Osteoblast (primary cell): ENCODE measurements at regions not wholly inside any gene's neighbourhood (a gene's known extent, or its start where the extent isn't known, plus 50 kb on each side); places are given as distances from the start of the nearest gene placed in this dataset.

Experiments
- DNase-seq: peaks from one replicate; pipeline ENCODE4 v3.0.0; 2011; ENCODE audit warnings: low spot score, mixed read lengths; ENCODE audit not compliant: insufficient read length; ENCODE audit errors: missing footprints
- H2AFZ ChIP-seq: 2 replicates; pipeline ENCODE4 v1.6.0; 2011; ENCODE audit warnings: mild to moderate bottlenecking, low read length
- H3K27ac ChIP-seq: 2 replicates; pipeline ENCODE4 v1.5.1; 2011; ENCODE audit warnings: mild to moderate bottlenecking, low read depth, low read length, moderate library complexity
- H3K27me3 ChIP-seq: 2 replicates; pipeline ENCODE4 v1.6.0; 2012; ENCODE audit warnings: mild to moderate bottlenecking, control low read depth, inconsistent platforms, low read length, moderate library complexity; ENCODE audit not compliant: insufficient read depth
- H3K36me3 ChIP-seq: 2 replicates; pipeline ENCODE4 v1.5.1; 2011; ENCODE audit warnings: mild to moderate bottlenecking, low read length, control low read depth, moderate library complexity; ENCODE audit not compliant: insufficient read depth
- H3K4me1 ChIP-seq: 2 replicates; pipeline ENCODE4 v1.5.1; 2011; ENCODE audit warnings: mild to moderate bottlenecking, low read length, control low read depth, moderate library complexity; ENCODE audit not compliant: insufficient read depth
- H3K4me2 ChIP-seq: 2 replicates; pipeline ENCODE4 v1.6.0; 2011; ENCODE audit warnings: mild to moderate bottlenecking, low read length; ENCODE audit not compliant: insufficient read depth
- H3K4me3 ChIP-seq: fragments of 200-600 bp; sonication (generic); 3 replicates; pipeline ENCODE4 v1.5.1; 2012; ENCODE audit warnings: mild to moderate bottlenecking, low read length, inconsistent platforms; ENCODE audit not compliant: insufficient read depth
- H3K79me2 ChIP-seq: 2 replicates; pipeline ENCODE4 v1.6.0; 2012; ENCODE audit warnings: mild to moderate bottlenecking, low read length, control low read depth, inconsistent platforms; ENCODE audit not compliant: insufficient read depth
- H3K9me3 ChIP-seq: 2 replicates; pipeline ENCODE4 v1.5.1; 2011; ENCODE audit warnings: low read depth, low read length, control low read depth
- H4K20me1 ChIP-seq: 2 replicates; pipeline ENCODE4 v1.6.0; 2012; ENCODE audit warnings: mild to moderate bottlenecking, low read length, control low read depth; ENCODE audit not compliant: insufficient read depth
- CTCF ChIP-seq: IDR thresholded peaks from 2 replicates; pipeline ENCODE4 v1.5.1; 2011; ENCODE audit warnings: mild to moderate bottlenecking, low read depth, low read length, moderate library complexity; ENCODE audit errors: extremely low read depth

GRCh38 chr5:72633041-72633445, 125.8 kb upstream of the ZNF366 start:
- no peak for TF ChIP-seq CTCF
- Histone ChIP-seq H3K4me3 (no peak overlapping the region), H3K4me1 (peaks cover 20% of the 10 kb centered on the region), H3K36me3 (no peaks in the 10 kb centered on the region), H2AFZ (no peak overlapping the region), H3K9me3 (no peaks in the 10 kb centered on the region), H3K27ac (no peak overlapping the region), H3K4me2 (no peak overlapping the region), H3K79me2 (no peaks in the 10 kb centered on the region), H4K20me1 (no peaks in the 10 kb centered on the region), H3K27me3 (no peaks in the 10 kb centered on the region)
- no peak for DNase-seq

- Histone ChIP-seq H3K79me2 (no peaks in the 10 kb centered on the region), H3K9me3 (no peaks in the 10 kb centered on the region), H3K4me3 (no peak overlapping the region), H3K36me3 (no peaks in the 10 kb centered on the region), H3K27ac (no peak overlapping the region), H3K4me2 (no peak overlapping the region), H3K4me1 (peaks cover 20% of the 10 kb centered on the region), H4K20me1 (no peaks in the 10 kb centered on the region), H2AFZ (no peak overlapping the region), H3K27me3 (no peaks in the 10 kb centered on the region)
- DNase-seq: no peak
- no peak for TF ChIP-seq CTCF
Observed at GRCh38 chr5:72630721-72631120, 123.5 kb upstream of the ZNF366 start.

- no peak overlapping the region for H3K4me3 ChIP-seq
- peaks cover 25% of the 10 kb centered on the region for H3K4me1 ChIP-seq
- no peak overlapping the region for H2AFZ ChIP-seq
- H3K79me2 ChIP-seq: no peaks in the 10 kb centered on the region
- no peaks in the 10 kb centered on the region for H3K9me3 ChIP-seq
- H3K4me2 ChIP-seq: no peak overlapping the region
- no peaks in the 10 kb centered on the region for H4K20me1 ChIP-seq
- no peaks in the 10 kb centered on the region for H3K36me3 ChIP-seq
- no peak for DNase-seq
- TF ChIP-seq CTCF: no peak
- H3K27ac ChIP-seq: no peak overlapping the region
- no peaks in the 10 kb centered on the region for H3K27me3 ChIP-seq
Observed at GRCh38 chr5:72630081-72630480, 122.9 kb upstream of the ZNF366 start.

GRCh38 chr5:72628771-72629371, 121.7 kb upstream of the ZNF366 start:
- Histone ChIP-seq H3K9me3 (no peaks in the 10 kb centered on the region), H3K4me2 (no peak overlapping the region), H4K20me1 (no peaks in the 10 kb centered on the region), H3K27ac (no peak overlapping the region), H3K79me2 (no peaks in the 10 kb centered on the region), H3K4me3 (no peak overlapping the region), H3K36me3 (no peaks in the 10 kb centered on the region), H3K4me1 (peaks cover 27% of the 10 kb centered on the region), H3K27me3 (no peaks in the 10 kb centered on the region), H2AFZ (no peak overlapping the region)
- no peak for TF ChIP-seq CTCF
- no peak for DNase-seq
